GM04503 (cell line): ENCODE measurements at regions not wholly inside any gene's neighbourhood (a gene's known extent, or its start where the extent isn't known, plus 50 kb on each side); places are given as distances from the start of the nearest gene placed in this dataset.

Experiments
- DNase-seq: peaks from one replicate; pipeline ENCODE4 v3.0.0-alpha.2; 2012; ENCODE audit warnings: low read depth

DNA sequence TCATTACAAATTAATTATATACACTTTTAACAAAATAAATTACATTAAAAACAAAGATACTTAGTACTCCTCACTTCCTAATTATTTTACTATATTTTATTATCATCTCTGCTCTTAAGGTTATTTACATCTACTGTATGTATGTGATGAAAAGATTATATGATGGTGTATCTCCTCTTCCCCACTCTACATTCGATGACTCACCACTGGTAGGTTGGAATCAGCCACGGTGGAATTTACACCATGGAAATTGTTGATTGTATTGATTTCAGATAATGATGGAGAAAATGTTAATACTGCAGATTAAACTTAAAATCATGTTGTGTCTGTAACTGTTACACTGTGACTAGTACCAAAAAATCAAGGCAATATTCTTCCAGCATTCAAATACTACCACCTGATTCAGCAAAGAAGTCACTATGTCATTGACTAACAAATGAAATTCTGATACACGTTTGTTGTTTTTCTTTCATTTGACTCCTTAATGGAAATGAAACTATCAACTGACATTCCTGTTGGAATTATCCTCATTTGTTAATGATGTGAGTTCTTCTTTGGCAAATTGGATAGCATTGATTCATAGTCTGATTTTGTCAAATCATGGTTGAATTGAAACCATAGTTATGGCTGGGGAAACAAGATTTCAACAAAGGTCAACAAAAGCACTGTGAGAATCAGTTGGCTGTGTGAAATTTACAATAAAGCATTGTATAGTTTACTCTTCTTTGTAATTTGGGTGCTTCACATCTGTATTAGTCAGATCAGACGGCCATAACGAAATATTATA is 69.0 kb upstream of the NLK start:
- no peak for DNase-seq

DNA sequence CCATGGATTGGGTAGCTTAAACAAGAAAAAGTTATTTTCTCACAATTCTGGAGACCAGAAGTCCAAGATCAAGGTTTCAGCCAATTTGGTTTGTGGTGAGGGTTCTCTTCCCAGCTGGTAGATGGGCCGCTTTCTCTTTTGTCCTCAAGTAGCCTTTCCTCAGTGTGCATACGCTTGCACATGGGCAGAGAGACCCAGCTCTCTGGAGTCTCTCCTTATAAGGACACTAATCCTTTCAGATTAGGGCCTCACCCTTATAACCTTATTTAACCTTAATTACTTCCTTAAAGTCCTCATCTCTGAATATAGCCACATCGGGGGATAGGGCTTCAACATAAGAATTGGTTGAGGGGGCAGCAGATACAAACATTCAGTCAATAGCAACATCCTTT is 68.4 kb upstream of the NLK start:
- no peak for DNase-seq

DNA sequence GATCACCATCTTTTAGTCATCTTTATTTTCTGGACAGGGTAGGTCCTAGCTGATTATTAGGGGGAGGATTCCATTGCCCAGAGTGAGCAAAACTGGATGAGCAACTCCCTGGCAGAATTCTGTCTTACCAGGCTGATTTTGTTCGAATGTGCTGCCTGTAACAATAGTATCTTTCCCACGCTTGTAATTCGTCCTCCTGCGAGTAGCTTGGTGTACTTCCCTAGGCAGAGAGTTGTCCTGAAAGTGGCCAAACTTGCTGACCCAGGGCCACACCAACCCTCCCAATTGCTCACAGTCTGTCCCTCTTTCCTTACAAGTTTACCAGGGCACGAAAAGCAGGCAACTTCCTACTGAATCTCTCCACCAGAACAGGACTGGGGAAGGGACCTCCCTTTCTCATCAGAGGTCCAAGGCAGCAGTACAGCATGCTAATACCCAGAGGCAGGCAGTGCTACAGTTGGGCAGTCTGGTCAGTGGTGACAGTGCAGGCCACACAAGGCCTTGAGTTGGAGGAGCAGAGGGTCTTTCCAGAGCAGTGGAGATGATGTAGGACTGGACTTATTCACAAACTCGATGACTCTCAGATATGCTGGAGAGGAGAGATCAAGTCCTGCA is 67.8 kb upstream of the NLK start:
- DNase-seq: no peak

- DNase-seq: no peak
Observed at GRCh38 chr17:27975146-27976011, 67.1 kb upstream of the NLK start.

DNA sequence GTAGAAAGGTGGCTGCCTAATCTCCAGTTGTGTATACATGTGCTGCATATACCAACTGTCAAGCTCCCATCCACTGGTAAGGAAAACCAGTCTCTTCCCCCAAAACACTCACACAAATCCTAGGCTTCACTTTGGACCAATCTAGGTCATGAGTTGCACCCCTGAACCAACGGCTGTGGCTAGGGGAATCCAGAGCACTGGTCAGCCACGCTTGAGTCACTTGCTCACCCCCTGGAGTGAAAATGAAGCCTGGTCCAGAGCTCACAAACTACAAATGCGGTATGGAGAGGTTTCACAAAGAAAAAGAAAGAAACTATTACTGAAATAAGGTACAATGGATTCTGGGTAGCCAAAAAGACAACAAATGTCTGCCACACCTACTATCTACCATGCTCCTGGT is 66.1 kb upstream of the NLK start:
- DNase-seq: no peak

DNA sequence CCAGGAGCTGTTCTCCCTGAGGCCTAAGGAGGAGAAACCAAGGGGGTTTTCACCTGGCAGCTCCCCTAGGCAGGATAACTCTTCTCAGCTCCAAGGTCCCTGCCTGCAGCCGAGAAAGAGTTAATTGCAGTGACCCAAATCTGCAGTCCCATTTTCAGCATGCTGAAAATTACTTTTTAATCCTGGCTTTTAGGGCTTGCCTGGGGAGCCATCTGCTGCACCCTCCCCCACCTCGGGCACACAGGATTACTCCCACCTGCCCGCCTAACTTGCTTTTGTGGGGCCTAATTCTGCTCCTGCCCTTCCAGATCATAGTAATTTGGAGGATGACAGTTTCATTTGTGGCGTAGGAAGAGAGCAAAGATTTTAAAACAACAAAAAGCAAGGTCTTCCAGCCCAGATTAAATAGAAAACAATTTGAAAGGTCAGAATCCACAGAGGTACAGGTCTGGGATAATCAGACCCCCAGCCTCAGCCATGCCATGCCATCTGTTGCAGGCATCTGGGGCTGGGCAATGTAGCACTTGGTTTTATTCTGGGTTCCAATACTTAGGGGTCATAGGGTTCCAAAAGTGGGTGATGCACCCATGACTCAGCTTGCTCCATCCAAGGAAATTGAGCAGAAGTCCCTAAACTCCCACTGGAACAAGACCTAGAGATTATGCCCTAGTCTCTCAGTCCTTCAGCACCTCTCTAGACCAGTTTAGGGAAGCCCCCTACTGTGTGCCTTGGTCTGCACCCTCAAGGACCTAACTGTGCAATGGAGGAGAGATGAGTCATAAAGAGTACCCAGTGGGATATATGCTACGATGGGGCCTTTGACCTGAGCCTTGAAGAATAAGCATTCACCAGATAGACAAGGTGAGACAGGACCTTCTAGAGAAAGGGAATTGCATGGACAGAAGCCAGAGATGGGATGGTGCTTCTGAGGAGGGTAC is 64.5 kb upstream of the NLK start:
- DNase-seq: no peak

- no peak for DNase-seq
Observed at GRCh38 chr17:27978689-27979175, 63.7 kb upstream of the NLK start.

DNA sequence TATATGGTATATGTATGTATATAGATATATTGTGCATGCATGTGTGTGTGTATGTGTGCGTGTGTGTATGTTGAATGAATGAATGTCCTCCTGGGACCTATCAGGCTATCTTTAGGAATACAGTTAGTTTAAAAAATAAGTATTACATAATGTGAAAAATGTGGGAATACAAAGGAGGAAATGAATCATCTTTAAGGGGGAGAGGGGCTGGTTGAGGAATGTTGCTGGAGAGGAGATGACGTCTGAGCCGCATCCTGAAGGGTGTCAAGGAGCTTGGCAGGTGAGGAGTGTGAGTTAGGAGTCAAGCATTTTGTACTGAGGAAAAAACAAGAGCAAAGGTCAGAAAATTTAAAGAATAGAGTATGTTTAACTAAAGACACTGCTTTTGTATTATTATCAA is 62.4 kb upstream of the NLK start:
- peak; percentile 7 for DNase-seq

GRCh38 chr17:27981978-27982377 is 60.5 kb upstream of the NLK start:
- no peak for DNase-seq

DNA sequence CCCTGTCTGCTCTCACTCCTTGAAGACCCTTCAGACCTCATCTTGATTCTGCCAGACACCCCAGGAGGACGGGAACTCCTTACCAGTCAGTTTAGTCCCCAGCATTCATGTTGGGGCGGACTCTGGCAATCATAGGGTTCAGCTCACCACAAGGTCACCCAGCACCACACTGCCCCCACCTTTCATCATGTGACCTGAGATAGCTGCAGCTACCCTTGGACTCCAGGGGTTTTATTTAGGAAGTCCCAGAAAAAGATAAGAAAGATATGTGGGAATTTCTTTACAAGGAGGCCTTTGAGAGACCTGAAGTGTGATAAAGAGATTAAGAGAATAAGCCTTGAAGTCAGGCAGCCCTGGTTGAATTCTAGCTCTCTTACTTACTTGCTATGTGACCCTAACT is 59.8 kb upstream of the NLK start:
- DNase-seq: no peak

GRCh38 chr17:27983853-27984252 is 58.6 kb upstream of the NLK start:
- DNase-seq: no peak

DNA sequence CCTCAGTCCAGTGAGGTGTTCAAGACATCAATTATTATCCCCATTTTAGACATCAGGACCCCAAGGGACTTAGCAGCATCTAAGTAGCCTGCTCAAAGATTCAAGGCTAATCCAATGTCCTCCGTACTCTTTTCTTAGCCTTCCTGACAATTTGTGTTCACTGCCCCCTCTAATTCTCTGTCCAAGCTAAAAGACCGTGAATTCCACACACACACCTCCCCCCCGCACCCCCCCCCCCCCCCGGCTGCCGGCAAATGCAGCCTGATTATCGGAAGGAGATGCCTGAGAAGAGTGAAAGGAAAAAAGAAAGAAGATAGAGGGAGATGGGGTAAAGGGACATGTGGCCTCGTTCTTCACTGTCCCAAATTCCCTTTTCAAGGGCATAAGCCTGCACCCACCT is 58.1 kb upstream of the NLK start:
- DNase-seq: no peak

GRCh38 chr17:27984816-27985215 is 57.7 kb upstream of the NLK start:
- DNase-seq: no peak

- no peak for DNase-seq
Observed at GRCh38 chr17:27985306-27985705, 57.2 kb upstream of the NLK start.

DNA sequence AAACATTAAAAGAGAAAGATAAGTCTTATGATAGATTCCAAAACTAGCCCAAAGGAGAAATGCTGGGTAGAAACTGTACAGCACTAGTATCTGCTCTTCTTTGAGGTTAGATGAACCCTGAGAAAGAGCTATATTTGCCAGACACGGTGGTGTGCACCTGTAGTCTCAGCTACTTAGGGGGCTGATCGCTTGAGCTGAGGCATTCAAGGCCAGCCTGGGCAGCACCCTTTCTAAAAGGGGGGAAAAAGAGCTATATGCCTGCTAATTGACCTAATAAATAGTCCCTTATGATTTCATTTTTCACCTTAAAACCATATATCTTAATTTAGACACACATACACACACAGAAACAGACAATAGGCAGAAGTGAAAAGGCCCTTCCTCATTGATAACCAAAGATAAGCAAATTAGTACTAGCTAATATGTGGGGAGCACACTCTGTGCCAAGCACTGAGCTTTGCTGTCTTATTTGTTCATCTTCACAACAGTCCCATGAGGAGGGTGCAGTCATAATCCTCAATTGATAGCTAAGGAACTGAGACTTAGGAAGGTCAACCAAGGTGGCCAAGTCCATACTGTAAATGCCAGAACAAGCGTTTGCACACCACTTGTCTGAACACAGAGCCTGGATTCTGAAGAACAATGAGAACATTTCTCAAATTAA is 56.6 kb upstream of the NLK start:
- DNase-seq: no peak

- no peak for DNase-seq
Observed at GRCh38 chr17:27986805-27987684, 55.4 kb upstream of the NLK start.

DNA sequence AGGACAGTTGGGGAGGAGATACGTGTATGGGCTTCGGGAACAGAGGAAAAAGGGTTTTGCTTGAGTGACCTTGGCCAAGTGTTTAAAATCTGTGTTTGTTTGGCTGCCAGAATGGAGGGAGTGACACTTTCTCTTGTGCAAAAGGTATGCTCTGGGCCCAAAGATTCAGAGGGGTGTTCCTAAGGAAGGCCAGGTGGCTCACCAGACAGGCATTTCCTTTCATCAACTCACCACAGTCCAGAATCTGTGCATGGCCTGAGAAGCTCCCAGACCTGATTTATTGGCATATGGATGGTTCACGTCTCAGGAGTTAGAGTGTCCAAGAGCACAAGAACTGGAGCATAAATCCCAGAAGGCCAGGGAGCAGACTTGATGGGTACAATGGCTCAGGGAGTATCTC is 53.4 kb upstream of the NLK start:
- DNase-seq: no peak

GRCh38 chr17:27990100-27990499 is 52.4 kb upstream of the NLK start:
- DNase-seq: no peak

DNA sequence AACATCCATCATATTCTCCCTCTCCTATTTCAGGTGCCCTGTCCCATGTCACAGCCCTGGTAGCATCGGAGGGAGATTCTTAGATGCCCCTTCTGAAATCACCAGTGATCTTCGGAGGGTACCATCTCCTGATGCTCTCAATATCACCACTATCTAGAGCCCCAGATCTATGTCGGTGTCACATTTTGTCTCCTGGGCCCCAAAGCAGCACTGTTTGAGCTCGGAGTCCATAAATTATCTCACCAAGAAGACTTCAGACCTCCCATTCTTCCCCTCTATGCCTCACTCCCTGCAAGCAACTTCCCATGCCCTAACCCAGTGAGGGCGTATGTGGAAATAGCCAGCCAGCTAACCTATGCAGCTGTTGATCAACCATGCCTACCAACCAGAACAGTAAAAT is 51.5 kb upstream of the NLK start:
- no peak for DNase-seq

- DNase-seq: no peak
Observed at GRCh38 chr17:27991462-27991993, 50.9 kb upstream of the NLK start.
